NCI-H226 (cell line): ENCODE measurements at regions not wholly inside any gene's neighbourhood (a gene's known extent, or its start where the extent isn't known, plus 50 kb on each side); places are given as distances from the start of the nearest gene placed in this dataset.

Experiments used
- DNase-seq: peaks from one replicate; pipeline ENCODE4 v3.0.0-alpha.2; 2015

DNA sequence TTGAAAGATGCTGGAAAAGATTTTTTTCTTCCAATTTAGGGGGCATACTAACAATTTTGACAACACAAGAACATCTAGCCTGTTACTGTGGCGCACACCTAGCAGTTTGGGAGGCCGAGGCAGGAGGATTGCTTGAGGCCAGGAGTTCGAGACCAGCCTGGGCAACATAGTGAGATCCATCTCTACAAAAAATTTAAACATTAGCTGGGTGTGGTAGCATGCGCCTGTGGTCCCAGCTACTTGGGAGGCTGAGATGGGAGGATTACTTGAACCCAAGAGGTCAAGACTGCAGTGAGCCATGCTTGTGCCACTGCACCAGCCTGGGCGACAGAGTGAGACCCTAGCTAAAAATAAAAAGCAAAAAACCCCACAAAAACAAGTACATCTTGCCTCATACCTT lies 168.8 kb downstream of the TANC2 start:
- DNase-seq = no peak

DNA sequence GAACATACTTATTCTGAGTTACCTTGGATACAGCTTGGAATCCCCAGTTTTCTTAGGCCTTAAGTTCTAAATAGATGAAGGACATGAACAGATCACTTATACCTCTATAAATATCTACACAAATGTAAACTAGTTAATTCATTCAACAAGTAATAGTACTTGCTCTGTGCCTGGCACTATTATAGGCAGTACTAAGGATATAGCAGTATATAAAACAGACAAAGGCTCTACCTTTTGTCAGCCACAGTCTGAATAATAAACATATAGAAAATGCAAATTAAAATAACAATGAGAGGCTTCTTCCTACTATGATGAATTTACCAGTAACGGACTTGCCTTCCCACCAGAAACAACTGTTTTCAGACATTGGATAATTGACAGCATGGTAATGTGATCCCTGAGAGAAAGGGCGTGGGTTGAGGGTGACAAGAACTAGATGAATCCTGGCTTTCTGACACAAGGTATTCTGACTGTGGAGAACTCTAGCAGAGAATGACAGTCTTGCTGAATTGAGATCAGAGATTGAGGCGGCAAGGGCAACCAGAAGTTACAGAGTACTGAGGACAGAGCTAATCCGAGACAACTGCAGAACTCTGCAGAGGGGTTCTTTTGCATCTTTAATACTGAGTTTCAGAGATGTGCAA lies 170.5 kb downstream of the TANC2 start:
- DNase-seq = no peak

DNA sequence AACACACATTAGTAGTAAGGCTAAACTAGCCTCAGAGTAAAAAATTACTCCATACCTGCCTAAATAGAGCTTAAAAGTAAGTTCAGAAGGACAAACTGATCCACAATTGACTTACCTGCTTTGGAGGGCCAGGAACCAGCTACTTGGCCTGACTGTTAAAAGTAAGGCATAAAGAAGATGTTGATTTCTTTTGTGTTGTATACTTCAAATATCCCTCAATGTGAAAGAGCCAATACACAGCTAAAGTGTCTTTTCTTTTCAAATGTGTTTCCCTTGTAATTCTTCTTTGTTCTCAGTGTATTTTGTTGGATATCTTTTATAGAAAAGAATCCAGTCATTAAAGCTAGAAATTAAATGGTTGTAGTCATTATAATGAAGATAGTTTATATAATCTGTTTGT lies 171.1 kb downstream of the TANC2 start:
- no peak for DNase-seq

DNA sequence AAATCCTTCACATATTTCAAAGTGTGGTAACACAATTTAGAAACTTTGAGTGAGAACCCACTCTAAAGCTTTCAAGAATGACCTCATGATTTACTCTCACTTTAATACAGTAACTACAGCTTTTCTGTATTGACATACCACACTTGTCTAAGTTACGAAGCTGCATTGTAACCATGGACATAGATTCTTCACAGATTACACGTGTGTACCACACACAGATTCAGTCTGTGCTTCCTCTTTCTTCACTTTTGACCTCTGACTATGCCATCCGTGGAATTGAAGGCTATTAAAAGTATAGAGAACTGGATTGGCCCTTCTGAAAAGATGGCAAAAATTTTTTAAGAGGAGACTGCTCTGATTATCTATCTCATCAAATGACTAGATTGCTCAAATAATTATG lies 172.7 kb downstream of the TANC2 start:
- no peak for DNase-seq

DNA sequence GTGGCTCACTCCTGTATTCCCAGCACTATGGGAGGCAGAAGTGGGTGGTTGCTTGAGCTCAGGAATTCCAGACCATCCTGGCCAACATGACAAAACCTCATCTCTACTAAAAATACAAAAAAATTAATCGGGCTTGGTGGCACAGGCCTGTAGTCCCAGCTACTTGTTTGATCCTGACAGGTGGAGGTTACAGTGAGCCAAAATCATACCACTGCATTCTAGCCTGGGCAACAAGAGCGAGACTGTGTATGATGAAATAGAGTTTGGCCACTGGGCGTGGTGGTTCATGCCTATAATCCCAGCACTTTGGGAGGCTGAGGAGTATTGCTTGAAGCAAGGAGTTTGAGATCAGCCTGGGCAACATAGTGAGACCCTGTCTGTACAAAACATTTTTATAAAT lies 173.3 kb downstream of the TANC2 start:
- DNase-seq = no peak

DNA sequence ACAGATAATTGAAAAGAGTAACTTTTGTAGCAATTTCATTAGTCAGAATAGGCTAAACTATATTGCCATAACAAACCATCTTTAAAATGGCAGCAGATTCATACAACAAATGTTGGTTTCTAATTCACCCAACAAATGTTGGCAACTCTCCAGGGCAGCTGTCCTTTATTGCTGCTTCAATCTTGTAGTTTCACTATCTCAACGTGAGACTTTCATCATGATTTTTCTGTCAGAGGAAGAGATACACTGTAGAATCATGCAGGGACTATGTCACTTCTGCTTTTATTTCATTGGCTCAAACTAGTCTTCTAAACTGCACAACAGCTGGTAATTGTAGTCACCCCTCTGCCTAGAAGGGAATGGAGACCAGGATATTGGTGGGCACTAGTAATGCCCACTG lies 174.2 kb downstream of the TANC2 start:
- DNase-seq = no peak

DNA sequence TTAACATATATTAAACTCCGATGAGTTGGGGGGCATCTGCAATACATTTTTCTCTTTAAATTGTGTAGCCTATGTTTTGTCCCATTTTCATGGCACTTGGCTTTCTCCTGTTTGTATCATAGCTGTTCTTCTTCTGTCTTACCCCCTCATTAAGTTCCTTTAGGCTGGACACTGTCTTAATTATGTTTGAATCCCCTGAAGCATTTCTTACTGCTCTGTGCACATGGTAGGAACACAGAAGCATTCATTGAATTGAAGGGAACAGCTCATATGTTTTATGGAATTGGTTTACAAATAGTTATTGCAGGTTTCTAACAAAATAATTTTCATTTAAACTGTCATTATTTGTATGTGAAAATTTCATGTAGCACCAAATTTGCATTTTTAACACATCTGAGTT lies 176.8 kb downstream of the TANC2 start:
- no peak for DNase-seq

DNA sequence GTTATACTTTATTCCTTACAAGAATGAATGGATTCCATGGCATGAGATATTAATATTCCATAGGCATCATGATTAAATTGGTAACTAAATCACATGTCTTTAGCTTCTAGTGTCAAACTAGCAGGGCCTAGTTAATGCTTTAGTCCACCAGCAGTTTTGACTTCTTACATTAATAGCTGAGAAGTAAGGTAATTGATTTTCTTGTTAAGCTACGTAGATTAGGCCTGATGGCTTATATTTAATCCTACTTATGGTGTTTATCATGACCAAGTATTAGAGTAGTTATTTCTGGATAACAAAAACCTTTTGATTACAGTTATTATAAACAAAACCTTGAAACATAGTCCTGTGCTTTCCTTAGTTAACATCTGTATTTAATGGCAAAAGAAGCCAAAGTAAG lies 184.5 kb downstream of the TANC2 start:
- no peak for DNase-seq

DNA sequence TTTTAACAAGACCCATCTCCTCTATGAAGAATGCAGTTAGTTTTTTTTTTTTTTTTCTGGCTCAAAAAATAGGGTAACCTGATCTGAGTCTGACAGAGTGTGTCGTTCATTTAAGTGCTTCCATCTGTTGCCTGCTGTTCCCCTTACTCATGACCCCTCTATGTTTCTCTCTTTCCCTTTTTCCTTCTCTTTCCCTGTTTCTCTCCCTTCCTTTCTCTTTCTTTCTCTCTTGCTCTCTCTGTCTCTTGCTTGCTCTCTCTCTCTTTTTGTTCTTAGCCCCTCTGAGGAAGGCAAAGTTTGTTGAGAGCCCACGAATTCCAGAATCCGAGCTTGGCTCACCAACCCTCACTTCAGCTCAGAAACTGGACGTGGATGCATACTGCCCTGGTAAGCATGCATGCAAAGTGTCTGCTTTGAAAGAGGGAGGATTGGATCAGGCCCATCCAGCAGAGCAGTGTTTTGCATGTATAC lies 185.0 kb downstream of the TANC2 start:
- no peak for DNase-seq

DNA sequence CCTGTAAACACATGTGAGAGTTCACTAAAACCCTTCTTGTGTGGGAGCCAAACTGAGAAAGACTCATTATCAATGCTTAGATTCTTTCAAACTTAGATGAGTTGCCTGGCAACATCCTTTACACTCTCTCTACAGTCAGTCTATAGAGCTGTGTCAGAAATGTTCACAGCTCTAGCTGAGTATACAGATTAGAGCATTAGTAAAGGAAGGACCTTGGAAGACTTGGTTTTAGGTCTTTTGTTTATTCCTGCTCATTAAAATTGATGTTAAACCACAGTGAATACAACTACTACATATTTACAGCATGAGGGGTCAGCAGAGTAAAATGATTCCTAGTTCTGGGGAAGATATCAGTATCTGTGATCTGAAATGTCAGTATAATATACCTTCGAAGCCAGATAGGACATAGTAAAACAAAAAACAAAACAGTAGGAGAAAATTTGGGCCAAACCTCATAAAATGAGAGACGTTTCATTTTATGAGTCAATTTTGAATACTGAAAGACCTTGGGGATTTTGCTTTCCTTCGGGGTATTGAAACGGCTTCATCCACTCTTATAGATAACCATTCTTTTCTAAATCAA lies 186.0 kb downstream of the TANC2 start:
- DNase-seq = no peak

DNA sequence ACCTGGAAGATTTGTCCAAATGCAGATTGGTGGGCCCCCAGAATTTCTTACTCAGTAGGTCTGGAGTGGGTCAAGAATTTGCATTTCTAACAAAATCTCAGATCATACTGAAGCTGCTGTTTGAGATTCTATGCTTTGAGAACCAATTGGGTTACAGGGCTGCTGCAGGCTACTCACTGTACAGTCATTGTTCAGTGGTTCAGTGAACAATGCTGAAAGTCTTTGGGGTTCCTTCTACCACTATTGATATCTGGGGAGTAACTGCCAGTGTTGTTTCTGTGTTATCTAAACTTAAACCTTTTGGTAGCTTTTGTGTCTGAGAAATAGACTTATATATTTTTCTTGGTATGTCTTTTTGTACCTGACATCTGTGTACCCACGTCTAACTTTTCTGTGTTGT lies 187.5 kb downstream of the TANC2 start:
- DNase-seq = no peak

DNA sequence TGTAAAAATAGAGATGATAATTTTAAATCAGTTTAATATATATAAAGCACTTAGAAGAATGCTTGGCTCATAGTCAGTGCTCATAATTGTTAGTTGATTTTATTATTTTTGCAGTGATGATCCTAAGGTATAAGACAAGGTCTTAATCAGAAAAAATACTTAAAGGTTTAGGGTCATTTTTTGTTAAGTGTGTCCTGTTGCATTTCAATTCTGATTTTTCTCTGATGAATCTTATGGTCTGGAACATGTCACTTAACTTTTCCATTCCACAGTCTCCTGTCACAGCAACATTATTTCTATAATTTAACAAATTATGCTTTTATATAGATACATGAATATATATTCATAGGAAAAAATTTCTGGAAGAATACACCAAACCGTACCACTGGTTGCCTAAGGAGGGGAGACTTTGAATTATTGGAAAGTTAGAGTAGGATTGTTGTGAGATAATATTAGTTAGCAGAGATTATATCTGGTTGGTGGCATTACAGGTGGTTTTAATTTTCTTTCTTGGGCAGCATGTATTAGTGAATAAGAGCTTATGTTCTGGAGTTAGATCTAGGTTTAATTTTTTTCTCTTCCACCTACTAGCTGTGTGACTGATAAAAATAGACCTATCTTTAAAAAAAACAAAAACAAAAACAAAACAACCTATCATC lies 188.7 kb downstream of the TANC2 start:
- no peak for DNase-seq

DNA sequence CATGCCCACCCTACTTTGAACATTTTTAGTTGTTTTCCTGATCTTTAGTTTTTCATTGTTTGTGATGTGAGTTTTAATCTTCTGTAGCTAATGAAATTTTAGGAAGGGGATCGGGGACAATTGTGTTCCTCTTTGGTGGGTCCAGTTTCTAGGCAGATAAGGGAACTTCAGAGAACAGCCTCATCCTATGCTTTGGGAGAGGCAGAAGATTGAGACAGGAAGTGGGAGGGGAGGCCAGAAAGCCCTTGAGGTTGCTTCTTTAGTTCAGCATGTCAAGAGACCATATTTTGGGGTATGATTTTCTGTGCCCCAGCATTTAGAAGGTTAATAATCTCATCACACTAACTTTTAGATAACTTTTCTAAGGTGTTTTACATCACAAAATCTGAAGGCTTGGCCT lies 191.0 kb downstream of the TANC2 start:
- no peak for DNase-seq

DNA sequence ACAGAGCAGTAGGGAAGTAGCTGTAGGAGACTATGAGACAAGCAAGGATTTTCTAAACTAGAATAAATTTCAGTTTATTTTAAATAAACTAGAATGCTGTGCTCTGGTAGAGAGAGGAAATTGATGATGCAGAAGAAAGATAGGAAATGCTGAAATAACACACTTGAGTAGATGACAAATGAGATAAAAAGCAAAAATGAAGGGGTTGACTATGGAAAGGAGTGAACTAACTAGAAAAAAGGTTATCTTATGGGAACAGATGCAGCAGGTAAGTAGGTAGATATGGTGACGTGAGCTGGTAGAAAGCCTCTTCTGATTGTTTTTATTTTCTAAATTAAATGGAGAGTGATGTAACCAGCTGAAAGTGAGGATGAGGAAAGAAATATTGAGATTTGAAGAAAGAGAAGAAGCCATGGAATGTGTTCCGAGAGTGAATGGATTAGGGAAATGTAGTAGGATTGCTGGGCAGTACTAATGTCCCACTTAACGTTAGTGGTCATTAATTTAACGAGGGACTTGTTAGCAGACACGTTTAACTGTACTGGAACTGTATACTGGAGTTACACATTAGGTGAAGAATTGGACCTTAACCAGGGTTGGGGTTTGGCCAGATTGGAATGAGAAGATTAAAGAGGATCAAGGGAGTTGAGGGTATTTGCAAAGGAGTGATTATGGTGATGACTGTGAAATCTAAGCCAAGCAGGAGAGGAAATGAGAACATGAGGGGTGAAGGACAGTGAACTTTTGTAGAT lies 196.5 kb downstream of the TANC2 start:
- DNase-seq = no peak

DNA sequence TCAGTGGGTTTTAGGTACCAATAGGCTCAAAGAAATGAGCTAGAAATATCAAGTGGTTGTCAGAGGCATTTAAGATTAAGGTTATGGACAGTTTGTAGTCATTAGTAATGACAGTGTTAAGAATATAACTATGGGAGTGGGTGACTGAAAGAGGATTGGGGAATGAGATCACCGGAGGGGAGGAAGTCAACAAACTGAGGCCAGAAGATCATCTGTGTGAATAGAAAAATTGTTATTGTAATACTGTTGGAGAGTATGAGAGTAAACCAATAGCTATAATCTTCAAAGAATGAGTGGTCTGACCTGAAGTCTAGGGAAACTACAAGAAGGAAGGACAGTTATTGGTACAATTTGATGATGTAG lies 197.1 kb downstream of the TANC2 start:
- no peak for DNase-seq

DNA sequence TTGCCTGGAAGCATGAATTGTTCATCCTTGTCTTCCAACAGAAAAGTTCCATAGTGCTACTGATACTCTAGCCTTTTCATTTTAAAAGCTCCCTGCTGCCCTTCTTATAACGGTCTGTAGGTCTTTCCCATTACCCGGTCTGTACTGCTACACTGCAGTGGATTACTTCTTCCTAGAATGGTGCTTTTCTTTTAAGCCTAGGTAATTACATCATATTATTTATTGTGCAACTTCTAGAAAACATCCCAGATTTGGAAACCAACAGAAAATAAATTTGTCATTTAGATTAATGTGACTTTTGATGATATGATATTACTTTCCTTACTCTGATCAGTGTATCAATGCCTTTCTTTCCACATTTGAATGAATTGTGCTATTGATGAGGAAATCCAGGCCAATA lies 199.4 kb downstream of the TANC2 start:
- DNase-seq = no peak

DNA sequence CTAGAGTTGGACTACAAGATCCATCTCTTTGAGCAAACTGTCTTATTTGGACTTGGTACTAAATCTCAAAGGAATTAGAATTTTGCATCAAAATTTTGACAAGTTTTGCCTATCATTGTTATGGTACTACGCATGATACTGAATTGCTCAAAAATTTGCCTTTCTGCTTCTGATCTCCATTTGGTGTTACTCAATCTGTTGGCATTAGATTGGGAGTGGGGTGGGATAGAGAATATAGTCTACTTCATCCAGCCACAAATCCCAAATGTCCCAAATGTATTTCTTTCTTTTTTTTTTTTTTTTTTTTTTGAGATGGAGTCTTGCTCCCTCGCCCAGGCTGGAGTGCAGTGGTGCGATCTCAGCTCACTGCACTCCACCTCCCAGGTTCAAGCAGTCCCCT lies 204.8 kb downstream of the TANC2 start:
- no peak for DNase-seq

DNA sequence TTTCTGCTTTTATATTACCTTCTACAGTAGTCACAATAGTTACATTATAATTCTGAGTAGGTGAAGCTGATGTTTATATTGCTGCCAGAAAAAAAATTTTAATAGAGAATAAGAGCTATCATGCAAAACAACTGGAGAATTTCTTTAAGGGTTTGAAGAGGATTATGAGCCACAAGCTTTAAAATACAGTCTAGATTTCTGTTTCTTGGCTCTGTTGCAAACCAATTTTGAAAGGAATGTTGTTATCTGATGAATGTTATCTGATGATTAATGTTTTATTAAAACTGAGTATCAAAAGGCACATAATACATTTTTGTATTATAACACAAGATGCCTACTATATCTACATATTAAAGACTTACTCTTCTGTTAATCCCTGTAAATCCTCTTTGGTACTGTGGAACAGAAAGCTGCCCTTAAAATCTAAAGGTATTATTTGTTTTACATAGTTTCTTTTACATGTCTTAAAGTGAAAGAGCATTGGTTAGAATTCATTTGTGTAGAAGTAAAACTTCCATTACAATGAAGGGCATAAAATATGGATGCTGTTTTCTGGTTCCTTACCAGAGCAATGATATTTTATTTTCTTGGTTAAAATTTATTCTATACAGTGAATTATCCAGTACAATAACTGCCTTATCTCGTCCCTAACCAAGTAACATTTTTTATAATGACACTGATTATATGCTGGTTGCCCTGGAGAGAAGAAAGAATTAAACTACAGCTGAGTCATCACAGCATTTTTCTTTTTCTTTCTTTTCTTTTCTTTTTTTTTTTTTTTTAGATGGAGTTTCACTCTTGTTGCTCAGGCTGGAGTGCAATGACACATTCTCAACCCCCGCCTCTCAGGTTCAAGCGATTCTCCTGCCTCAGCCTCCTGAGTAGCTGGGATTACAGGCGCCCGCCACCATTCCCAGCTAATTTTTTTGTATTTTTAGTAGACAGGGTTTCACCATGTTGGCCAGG lies 205.7 kb downstream of the TANC2 start:
- peak; percentile 16 for DNase-seq

DNA sequence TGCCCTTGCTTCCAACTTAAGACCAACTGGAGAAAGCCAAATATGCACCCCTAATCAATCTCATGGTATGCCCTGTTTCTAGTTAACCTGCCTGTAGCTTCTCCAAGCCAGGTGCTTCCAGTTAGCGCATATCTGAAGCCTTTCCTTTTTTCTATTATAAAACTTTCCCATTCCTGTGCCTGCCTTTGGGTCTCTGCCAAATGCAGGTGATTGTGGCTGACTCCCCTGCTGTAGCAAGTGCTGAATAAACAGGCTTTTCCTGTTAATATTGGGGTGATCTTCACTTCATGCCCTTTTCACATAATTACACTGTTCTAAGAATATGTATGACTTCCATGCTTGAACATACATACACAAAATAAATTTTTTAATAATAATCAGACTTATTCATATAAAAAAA lies 207.4 kb downstream of the TANC2 start:
- no peak for DNase-seq

DNA sequence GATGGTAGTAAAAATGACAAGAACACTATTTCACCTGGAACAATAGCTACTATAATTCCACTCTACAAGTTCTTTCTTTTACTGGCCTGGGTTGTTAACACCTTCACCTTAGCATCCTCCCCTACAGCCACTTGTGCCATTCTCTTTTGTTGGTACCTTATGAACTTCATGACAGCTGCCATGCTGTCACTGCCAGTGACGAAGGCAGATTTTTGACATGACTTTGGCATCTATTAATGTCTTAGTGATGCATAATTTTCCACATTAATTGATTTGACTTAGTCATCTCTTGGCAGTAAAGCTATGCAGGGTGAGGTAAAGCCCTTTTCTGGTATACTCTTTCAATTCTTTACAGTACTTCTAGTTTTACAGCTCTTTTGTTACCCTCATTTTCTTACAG lies 207.9 kb downstream of the TANC2 start:
- no peak for DNase-seq

DNA sequence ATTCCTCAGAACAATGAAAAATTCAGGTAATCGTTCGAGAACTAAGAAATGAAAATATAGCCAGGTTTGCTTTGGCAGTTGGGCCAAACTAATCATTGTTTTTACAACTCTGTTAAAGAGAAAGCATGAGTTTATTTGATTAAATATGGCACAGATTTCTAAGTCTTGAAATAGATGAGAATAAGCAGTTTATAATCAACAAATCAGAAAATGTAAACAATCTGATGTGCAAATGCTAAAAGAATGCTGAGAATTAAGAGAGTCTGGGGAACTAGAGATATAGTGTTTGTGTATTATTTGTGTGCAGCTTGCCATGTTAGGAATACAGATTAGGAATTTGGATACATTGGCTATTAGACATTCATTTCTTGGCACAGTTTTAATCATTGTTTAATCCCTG lies 212.5 kb downstream of the TANC2 start:
- no peak for DNase-seq

DNA sequence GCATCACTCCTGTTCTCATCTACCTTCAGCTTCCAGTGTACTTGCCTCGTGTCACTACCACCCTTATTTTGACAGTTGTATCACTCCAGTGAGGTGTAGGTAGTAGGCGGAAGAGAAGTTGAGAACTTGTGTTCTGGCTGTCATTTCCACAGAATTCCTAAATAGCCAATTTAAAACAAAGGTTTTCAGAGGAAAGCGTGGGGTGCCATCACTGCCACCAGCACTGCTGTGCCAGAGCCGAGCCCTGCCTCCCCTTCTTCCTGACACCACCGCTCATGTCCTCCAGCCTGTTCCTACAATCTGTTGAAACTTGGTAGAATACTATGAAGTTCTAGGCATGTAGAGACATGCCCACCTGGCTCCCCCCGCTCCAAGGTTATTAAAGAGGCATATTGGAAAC lies 215.8 kb downstream of the TANC2 start:
- no peak for DNase-seq

DNA sequence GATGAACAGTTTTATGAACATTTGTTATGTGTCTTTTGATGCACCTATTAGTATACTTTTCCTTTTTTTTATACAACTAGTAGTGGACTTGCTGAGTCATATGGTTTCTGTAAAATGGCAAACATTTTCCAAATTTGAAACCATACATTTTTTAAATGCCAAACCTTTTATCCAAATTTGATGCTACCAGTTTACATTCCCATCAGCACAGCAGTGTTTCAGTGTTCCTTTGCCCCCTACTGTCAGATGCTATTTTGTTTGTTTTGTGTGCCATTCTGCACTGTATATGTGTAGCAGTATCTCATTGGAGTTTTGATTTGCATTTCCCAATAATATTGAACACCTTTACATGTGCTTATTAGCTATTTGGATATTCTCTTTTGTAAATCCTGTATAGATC lies 219.4 kb downstream of the TANC2 start:
- no peak for DNase-seq
